PC-9 (cell line): ENCODE measurements at regions not wholly inside any gene's neighbourhood (a gene's known extent, or its start where the extent isn't known, plus 50 kb on each side); places are given as distances from the start of the nearest gene placed in this dataset.

Experiments used
- EZH2 ChIP-seq: fragments of 200-600 bp; sonication (generic); IDR thresholded peaks from 2 replicates; pipeline ENCODE4 v1.8.0; 2017; ENCODE audit warnings: antibody characterized with exemption, low read depth
- TF ChIP-seq, protein P1 (sequence below): fragments of 200-600 bp; sonication (generic); conservative IDR thresholded peaks from 2 replicates; pipeline ENCODE4 v1.6.1; 2017; ENCODE audit warnings: mixed run types, antibody characterized with exemption, mild to moderate bottlenecking, moderate library complexity

DNA sequence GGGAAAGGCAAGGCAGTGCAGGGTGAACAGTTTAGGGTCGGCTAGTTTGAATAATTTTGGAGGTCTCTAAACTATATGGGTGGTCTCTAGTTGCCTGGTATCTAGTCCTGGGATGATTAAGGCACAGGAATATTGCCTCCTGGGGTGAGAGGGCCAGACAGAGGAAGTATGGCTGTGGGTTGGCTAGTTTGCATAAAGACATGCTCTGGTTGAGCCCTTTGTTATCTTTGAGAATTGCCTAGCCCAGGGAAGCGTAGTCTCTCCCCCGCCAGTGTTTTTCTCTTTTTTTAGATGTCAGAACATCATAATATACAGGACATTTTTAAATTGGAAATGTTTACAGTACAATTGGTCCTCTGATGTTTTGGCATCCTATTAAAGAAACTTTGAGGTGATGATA is 163.5 kb downstream of the PWWP3B start:
- TF ChIP-seq, protein P1, sequence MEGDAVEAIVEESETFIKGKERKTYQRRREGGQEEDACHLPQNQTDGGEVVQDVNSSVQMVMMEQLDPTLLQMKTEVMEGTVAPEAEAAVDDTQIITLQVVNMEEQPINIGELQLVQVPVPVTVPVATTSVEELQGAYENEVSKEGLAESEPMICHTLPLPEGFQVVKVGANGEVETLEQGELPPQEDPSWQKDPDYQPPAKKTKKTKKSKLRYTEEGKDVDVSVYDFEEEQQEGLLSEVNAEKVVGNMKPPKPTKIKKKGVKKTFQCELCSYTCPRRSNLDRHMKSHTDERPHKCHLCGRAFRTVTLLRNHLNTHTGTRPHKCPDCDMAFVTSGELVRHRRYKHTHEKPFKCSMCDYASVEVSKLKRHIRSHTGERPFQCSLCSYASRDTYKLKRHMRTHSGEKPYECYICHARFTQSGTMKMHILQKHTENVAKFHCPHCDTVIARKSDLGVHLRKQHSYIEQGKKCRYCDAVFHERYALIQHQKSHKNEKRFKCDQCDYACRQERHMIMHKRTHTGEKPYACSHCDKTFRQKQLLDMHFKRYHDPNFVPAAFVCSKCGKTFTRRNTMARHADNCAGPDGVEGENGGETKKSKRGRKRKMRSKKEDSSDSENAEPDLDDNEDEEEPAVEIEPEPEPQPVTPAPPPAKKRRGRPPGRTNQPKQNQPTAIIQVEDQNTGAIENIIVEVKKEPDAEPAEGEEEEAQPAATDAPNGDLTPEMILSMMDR: no peak
- TF ChIP-seq EZH2: no peak
